HepG2 (cell line): ENCODE measurements at regions not wholly inside any gene's neighbourhood (a gene's known extent, or its start where the extent isn't known, plus 50 kb on each side); places are given as distances from the start of the nearest gene placed in this dataset.

ENCODE experiments used
- ATAC-seq: fragments of 200-7000 bp; cut with Tn5 transposase; 3 replicates; pipeline ENCODE4 v1.9.1; 2020; ENCODE audit warnings: mild to moderate bottlenecking, moderate library complexity
- BruUV-seq: library from RNA; stranded (reverse); fragments of 400-500 nt; replicated peaks from 2 replicates; lab custom pipeline; 2021; lab: Mats Ljungman, UMichigan
- CTCF ChIA-PET: fragments of 300-600 bp; formaldehyde crosslinking; extraction: SDS; loops from one replicate; lab custom pipeline; 2021; ENCODE audit warnings: low total read pairs, inconsistent platforms, low intra/inter-chr PET ratio; lab: Yijun Ruan, JAX
- POLR2A ChIA-PET: fragments of 350-600 bp; sonication (Branson Sonifier 250); formaldehyde crosslinking; loops from one replicate; lab custom pipeline; 2020; ENCODE audit warnings: antibody characterized with exemption, inconsistent platforms; lab: Yijun Ruan, JAX
- DNase-seq: peaks from one replicate; pipeline ENCODE4 v3.0.0-alpha.2; 2015; ENCODE audit warnings: low spot score
- FAIRE-seq: peaks from 3 replicates; lab custom pipeline; 2011; peaks lifted over from hg19 to GRCh38; lab: Jason Lieb, UNC
- H2AFZ ChIP-seq: one replicate; pipeline ENCODE4 v1.6.1; 2011; ENCODE audit warnings: low read length, inconsistent platforms
- H3K27ac ChIP-seq: fragments of 300-600 bp; 3 replicates; pipeline ENCODE4 v1.8.0; 2011; ENCODE audit warnings: mixed run types, mild to moderate bottlenecking, mixed read lengths, low read length, inconsistent platforms; ENCODE audit not compliant: insufficient read depth; ENCODE audit errors: extremely low read length
- H3K27me3 ChIP-seq, 2 experiments: fragments of 200-600 bp in 1 of 2; 2 replicates in 1 of 2; 3 replicates in 1 of 2; pipeline versions ENCODE4 v1.6.0 to v1.8.0; 2011; ENCODE audit warnings: low read length in 2 of 2, mild to moderate bottlenecking in 2 of 2, moderate library complexity in 2 of 2, inconsistent platforms in 1 of 2; ENCODE audit not compliant: insufficient read depth in 2 of 2, control insufficient read depth in 1 of 2
- H3K36me3 ChIP-seq, 2 experiments: fragments of 200-600 bp in 1 of 2; replicated peaks in 1 of 2; 2 replicates in 1 of 2; 3 replicates in 1 of 2; pipeline versions ENCODE4 v1.5.1 to v1.8.0; 2011; ENCODE audit warnings: low read length in 2 of 2, inconsistent platforms in 1 of 2; ENCODE audit not compliant: insufficient read depth in 2 of 2, control insufficient read depth in 1 of 2
- H3K4me1 ChIP-seq: 2 replicates; pipeline ENCODE4 v1.5.1; 2012; ENCODE audit warnings: low read length, inconsistent platforms; ENCODE audit not compliant: insufficient read depth
- H3K4me2 ChIP-seq: 2 replicates; pipeline ENCODE4 v1.6.0; 2011; ENCODE audit warnings: low read depth, low read length, inconsistent platforms
- H3K4me3 ChIP-seq, 3 experiments: fragments of 200-600 bp in 1 of 3; sonication (generic), shearing (Covaris generic) in 1 of 3; replicated peaks in 1 of 3; 2 replicates each; pipeline ENCODE4 v1.5.1; 2011 to 2016; ENCODE audit warnings: low read length in 3 of 3, inconsistent platforms in 2 of 3, low read depth in 2 of 3, mild to moderate bottlenecking in 2 of 3, control low read depth in 1 of 3, mixed read lengths in 1 of 3; ENCODE audit not compliant: insufficient read depth in 1 of 3
- H3K79me2 ChIP-seq: one replicate; pipeline ENCODE4 v1.6.1; 2011; ENCODE audit warnings: low read length, inconsistent platforms; ENCODE audit not compliant: insufficient read depth
- H3K9ac ChIP-seq: 2 replicates; pipeline ENCODE4 v1.6.0; 2011; ENCODE audit warnings: mild to moderate bottlenecking, low read depth, low read length, inconsistent platforms; ENCODE audit not compliant: insufficient read depth
- H3K9me3 ChIP-seq: 2 replicates; pipeline ENCODE4 v1.5.1; 2012; ENCODE audit warnings: mild to moderate bottlenecking, low read length
- H4K20me1 ChIP-seq: 2 replicates; pipeline ENCODE4 v1.6.0; 2011; ENCODE audit warnings: inconsistent platforms, mild to moderate bottlenecking, low read length, moderate library complexity; ENCODE audit not compliant: insufficient read depth
- BHLHE40 ChIP-seq: IDR thresholded peaks from 2 replicates; pipeline ENCODE4 v1.6.1; 2011; ENCODE audit warnings: low read length, improper control_type of control experiment
- DNMT1 ChIP-seq: sonication (generic); formaldehyde crosslinking; IDR thresholded peaks from 2 replicates; pipeline ENCODE4 v1.5.1; 2020; ENCODE audit warnings: mild to moderate bottlenecking, missing genetic modification reagents
- HOXA7 ChIP-seq: sonication (generic); formaldehyde crosslinking; IDR thresholded peaks from 2 replicates; pipeline ENCODE4 v1.8.1; 2022; ENCODE audit warnings: mild to moderate bottlenecking, missing genetic modification reagents, moderate library complexity
- MTA1 ChIP-seq: sonication (generic); formaldehyde crosslinking; IDR thresholded peaks from 2 replicates; pipeline ENCODE4 v1.4.0; 2020; ENCODE audit warnings: missing genetic modification reagents, mild to moderate bottlenecking, borderline replicate concordance
- NFKBIZ ChIP-seq: IDR thresholded peaks from 2 replicates; pipeline ENCODE4 v1.6.1; 2018; ENCODE audit warnings: missing genetic modification reagents, missing compliant biosample characterization
- ZNF276 ChIP-seq: sonication (generic); formaldehyde crosslinking; IDR thresholded peaks from 2 replicates; pipeline ENCODE4 v1.4.0; 2020; ENCODE audit warnings: mild to moderate bottlenecking, low read depth, missing genetic modification reagents
- ZNF512B ChIP-seq: sonication (generic); formaldehyde crosslinking; IDR thresholded peaks from 2 replicates; pipeline ENCODE4 v1.5.1; 2020; ENCODE audit warnings: missing genetic modification reagents, mild to moderate bottlenecking, borderline replicate concordance
- ZNF749 ChIP-seq: sonication (generic); formaldehyde crosslinking; IDR thresholded peaks from 2 replicates; pipeline ENCODE4 v1.8.0; 2022; ENCODE audit warnings: mild to moderate bottlenecking, missing genetic modification reagents, moderate library complexity, borderline replicate concordance
- WGBS: methylation state at CpG from one replicate; pipeline ENCODE4 v1.1.6; 2017; ENCODE audit warnings: low lambda C conversion rate; 5-methylcytosine and 5-hydroxymethylcytosine counted together
- in situ Hi-C: cut with HindIII; loops from 2 replicates; pipeline ENCODE4 v1.10.0; 2017; ENCODE audit warnings: low pct_unique_long_range_greater_than_20kb; ENCODE audit not compliant: extremely low pct_ligation_motif_present
- intact Hi-C: fragments of 100-400 bp; cut with micrococcal nuclease; formaldehyde crosslinking; loops from one replicate; pipeline ENCODE4 v1.10.0; 2022; ENCODE audit not compliant: unreplicated experiment
- TF ChIP-seq, protein P1 (sequence below): sonication (generic); formaldehyde crosslinking; IDR thresholded peaks from 2 replicates; pipeline ENCODE4 v1.5.0; 2020; ENCODE audit warnings: mild to moderate bottlenecking, missing genetic modification reagents, moderate library complexity

DNA sequence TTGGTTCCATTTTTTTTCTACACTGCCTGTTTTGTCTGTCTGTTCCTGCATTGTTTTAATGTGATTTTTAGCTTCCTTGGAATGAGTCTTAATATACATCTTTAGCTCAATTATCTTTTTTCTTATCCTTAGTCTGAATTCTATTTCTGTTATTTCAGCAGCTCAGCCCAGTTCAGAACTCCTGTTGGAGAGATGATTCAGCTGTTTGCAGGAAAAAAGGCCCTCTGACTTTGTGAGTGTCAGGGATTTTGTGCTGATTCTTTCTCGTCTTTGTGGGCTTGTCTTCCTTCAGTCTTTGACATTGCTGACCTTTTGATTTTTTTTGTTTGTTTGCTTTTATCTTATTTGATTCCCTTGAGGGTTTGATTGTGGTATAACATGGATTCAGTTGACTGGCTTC is 343.2 kb upstream of the TRAM1L1 start (continued):
- TF ChIP-seq ZNF749: no peak
- no peak for TF ChIP-seq DNMT1 (CRISPR knock-in tag)
- TF ChIP-seq MTA1 (CRISPR knock-in tag): no peak
- no peak for TF ChIP-seq NFKBIZ (CRISPR knock-in tag)
- TF ChIP-seq BHLHE40: no peak

DNA sequence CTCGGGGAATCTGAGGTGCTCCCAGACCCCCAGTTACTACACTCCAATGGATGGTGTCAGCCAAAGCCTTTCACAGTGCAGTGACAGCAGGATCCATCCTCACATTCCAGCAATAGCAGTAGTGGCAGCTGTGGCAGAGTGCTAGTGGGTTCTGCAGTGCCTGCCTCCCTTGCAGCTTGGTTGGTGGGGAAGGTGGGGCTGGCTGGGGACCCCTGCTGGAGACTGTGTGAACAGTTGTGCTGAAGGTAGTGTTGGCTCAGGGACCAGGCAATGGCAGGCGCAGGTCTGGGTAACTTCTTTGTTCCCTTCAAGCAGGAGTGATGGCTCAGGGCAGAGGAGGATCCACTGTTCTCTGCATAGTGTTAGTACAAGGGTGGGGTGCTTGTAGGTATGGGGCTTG is 343.7 kb upstream of the TRAM1L1 start:
- intact Hi-C loops: no loop called here
- no peak overlapping the region for H3K27ac ChIP-seq
- H4K20me1 ChIP-seq: no peaks in the 10 kb centered on the region
- no peak overlapping the region for H3K9ac ChIP-seq
- CTCF ChIA-PET: no interaction called here
- DNase-seq (no peak), FAIRE-seq (no peak), ATAC-seq (peak; percentile 35; the same call in 2 of the 3 replicates)
- H3K79me2 ChIP-seq: no peaks in the 10 kb centered on the region
- in situ Hi-C loops: no loop called here
- peaks cover 13% of the 10 kb centered on the region for H3K9me3 ChIP-seq
- H2AFZ ChIP-seq: no peak overlapping the region
- H3K4me1 ChIP-seq: no peaks in the 10 kb centered on the region
- TF ChIP-seq, protein P1, sequence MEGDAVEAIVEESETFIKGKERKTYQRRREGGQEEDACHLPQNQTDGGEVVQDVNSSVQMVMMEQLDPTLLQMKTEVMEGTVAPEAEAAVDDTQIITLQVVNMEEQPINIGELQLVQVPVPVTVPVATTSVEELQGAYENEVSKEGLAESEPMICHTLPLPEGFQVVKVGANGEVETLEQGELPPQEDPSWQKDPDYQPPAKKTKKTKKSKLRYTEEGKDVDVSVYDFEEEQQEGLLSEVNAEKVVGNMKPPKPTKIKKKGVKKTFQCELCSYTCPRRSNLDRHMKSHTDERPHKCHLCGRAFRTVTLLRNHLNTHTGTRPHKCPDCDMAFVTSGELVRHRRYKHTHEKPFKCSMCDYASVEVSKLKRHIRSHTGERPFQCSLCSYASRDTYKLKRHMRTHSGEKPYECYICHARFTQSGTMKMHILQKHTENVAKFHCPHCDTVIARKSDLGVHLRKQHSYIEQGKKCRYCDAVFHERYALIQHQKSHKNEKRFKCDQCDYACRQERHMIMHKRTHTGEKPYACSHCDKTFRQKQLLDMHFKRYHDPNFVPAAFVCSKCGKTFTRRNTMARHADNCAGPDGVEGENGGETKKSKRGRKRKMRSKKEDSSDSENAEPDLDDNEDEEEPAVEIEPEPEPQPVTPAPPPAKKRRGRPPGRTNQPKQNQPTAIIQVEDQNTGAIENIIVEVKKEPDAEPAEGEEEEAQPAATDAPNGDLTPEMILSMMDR (CRISPR knock-in tag): peak; percentile 16; the same call in 1 of the 2 replicates
- TF ChIP-seq ZNF276 (CRISPR knock-in tag) (no peak), HOXA7 (no peak), ZNF512B (CRISPR knock-in tag) (no peak)
- no peak overlapping the region for H3K4me2 ChIP-seq
- BruUV-seq: no TSS peak
- 0% methylated on average over 1 of the region's 2 CpGs for WGBS
- POLR2A ChIA-PET: no interaction called here
- no peaks in the 10 kb centered on the region for H3K36me3 ChIP-seq
- no peak overlapping the region for H3K4me3 ChIP-seq
- H3K27me3 ChIP-seq: no peaks in the 10 kb centered on the region
